OCI-LY3 (cell line): ENCODE measurements at regions not wholly inside any gene's neighbourhood (a gene's known extent, or its start where the extent isn't known, plus 50 kb on each side); places are given as distances from the start of the nearest gene placed in this dataset.

ENCODE experiments used
- CTCF ChIP-seq: fragments of 200-600, 300-600 bp; sonication (generic); IDR thresholded peaks from 2 replicates; pipeline ENCODE4 v1.5.1; 2014; ENCODE audit warnings: antibody characterized with exemption, low read length, low read depth
- EZH2phosphoT487 ChIP-seq: fragments of 200-600 bp; shearing (Covaris generic); IDR thresholded peaks from 2 replicates; pipeline ENCODE4 v1.6.1; 2018; ENCODE audit warnings: antibody characterized with exemption, mixed run types, low read depth

DNA sequence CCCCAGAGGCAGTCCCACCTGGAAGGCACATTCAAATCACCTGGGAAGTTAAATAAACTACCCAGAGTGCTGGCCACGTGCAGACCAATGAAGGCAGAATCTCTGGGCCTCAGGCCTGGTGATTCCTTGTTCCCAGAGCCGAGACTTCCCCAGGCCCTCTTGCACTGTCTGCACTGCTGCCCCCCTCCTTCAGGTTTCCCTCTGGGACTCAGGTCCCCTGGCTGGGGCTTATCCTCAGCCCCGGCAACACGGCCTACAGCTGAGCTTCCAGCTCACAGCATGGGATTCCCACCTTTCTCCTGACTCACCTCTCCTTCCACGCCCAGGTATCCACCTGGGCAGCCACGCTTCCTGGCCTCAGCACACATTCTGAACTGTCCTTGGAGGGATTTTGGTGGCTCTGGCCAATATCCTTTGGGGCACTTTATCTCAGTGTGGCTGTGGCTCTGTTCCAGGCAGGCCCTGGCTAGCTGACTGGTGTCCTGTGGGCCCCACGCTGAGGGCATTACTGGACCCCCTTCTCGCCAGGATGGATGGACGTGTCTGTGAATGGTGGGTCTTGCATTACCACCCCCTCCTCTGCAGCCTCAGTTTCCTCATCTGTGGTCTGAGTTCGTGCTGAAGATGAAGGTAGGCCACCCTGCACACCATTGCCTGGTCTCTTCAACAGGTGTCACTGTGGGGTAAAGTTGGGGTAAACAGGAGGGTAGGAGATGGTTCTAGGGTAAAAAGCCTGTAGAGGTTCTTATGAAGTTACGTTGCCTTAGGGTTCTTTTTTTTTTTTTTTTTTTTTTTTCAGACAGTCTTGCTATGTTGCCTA lies 165.7 kb downstream of the IRF8 start:
- TF ChIP-seq CTCF (peak; percentile 11; the same call in 1 of the 2 replicates), EZH2phosphoT487 (no peak)
